Activated CD8-positive, alpha-beta memory T cell treated with anti-CD3 and anti-CD28 coated beads for 36 hours (primary cell): ENCODE measurements at regions not wholly inside any gene's neighbourhood (a gene's known extent, or its start where the extent isn't known, plus 50 kb on each side); places are given as distances from the start of the nearest gene placed in this dataset.
"Not testable (repeated sequence)": the region's sequence is repeated elsewhere in the genome, so short reads cannot be mapped to it uniquely, and the experiment has no call there.

Source experiments
- CTCF ChIA-PET: fragments of 350-600 bp; sonication (Branson Sonifier 250); formaldehyde crosslinking; loops from one replicate; lab custom pipeline; 2021; ENCODE audit warnings: antibody characterized with exemption; lab: Charles Lee
- POLR2A ChIA-PET: fragments of 350-600 bp; sonication (Branson Sonifier 250); formaldehyde crosslinking; loops from one replicate; lab custom pipeline; 2021; ENCODE audit warnings: antibody characterized with exemption; lab: Charles Lee

- ChIA-PET CTCF (no interaction called here), POLR2A (no interaction called here)
These were observed 162.1 kb upstream of the SLC7A11 start for GRCh38 chr4:138404251-138404650.

- ChIA-PET CTCF (no interaction called here), POLR2A (no interaction called here)
These were observed 159.2 kb upstream of the SLC7A11 start for GRCh38 chr4:138401334-138401733.

- ChIA-PET CTCF (no interaction called here), POLR2A (no interaction called here)
These were observed 158.4 kb upstream of the SLC7A11 start for GRCh38 chr4:138400543-138400942.

DNA sequence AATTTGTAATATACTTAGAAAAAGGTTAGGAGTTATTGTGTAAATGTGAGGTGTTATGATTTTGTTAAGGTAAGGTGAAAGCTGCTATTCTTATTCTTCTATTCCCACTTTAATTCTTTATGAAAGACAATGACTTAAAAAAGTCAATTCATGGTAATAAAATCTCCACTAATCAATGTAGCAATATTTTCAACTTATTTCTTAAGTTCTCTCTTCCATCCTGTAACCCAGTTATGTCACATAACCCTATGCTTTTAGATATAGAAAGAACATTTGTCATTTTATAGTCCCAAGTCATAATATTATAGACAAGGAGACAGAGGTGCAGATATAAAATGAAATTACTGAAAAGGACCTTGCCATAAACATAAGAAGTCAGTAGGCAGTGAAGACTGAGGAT is 157.9 kb upstream of the SLC7A11 start:
- POLR2A ChIA-PET: no interaction called here
- CTCF ChIA-PET: no interaction called here

DNA sequence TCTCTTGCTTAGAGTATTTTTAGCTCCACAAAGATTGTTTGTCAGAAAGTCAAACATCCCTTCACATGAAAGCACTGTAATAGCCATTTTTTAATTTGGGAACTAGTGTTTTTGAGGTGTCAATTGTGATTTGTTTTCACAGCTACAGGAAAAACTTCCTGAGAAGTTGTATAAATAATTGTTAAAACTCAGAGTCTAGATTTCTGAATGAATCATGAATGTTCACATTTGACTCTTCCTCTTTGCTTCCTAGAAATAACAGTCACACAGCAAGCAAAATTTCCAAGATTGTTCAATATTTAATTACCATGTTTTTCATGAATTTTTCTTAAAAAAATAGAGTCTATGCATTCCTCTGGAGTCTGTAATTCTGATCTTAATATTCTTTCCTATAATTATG is 156.9 kb upstream of the SLC7A11 start:
- CTCF ChIA-PET: no interaction called here

GRCh38 chr4:138398322-138398721 is 156.2 kb upstream of the SLC7A11 start:
- POLR2A ChIA-PET: no interaction called here
- CTCF ChIA-PET: no interaction called here

More for the DNA sequence above, 156.9 kb upstream of the SLC7A11 start:
- POLR2A ChIA-PET: no interaction called here

GRCh38 chr4:138393886-138394610 is 151.9 kb upstream of the SLC7A11 start:
- ChIA-PET POLR2A (no interaction called here), CTCF (no interaction called here)

- ChIA-PET POLR2A (no interaction called here), CTCF (no interaction called here)
These were observed 150.7 kb upstream of the SLC7A11 start for GRCh38 chr4:138392751-138393308.

DNA sequence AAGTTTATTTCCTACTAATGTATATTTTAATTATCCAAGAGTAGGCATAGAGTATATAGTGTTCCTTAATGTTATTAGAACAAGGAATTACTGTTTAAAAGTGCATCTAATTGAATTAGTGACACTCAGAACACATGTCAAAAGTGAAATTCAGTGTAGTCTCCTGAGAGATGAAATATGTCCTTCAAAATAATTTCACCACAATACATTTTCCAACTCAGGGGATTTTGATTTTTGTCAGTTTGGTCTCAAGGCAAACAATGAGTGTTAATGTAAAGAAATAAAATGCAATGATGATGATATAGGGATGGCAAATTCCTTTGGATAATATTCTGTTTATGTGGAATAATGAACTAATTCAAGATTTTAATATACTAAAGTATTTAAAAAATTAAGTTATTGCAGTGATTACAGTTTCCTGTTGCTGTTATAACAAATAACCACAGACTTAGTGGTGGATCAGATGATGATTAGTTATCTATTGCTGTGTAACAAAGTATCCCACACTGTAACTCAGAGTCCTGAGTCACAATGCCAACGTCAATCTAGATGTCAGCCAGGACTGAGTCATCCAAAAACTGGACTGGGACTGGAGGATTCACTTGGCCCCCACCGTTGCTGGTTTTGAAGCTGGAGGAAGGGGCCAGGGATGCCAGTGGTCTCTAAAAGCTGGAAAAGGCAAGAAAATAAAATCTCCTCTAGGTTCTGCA is 148.0 kb upstream of the SLC7A11 start:
- ChIA-PET POLR2A (no interaction called here), CTCF (no interaction called here)

GRCh38 chr4:138374947-138375346 is 132.8 kb upstream of the SLC7A11 start:
- ChIA-PET POLR2A (no interaction called here), CTCF (no interaction called here)

- CTCF ChIA-PET: no interaction called here
- POLR2A ChIA-PET: no interaction called here
These were observed 125.8 kb upstream of the SLC7A11 start for GRCh38 chr4:138367942-138368341.

- POLR2A ChIA-PET: not testable (repeated sequence)
These were observed 110.3 kb upstream of the SLC7A11 start for GRCh38 chr4:138352446-138352845.

DNA sequence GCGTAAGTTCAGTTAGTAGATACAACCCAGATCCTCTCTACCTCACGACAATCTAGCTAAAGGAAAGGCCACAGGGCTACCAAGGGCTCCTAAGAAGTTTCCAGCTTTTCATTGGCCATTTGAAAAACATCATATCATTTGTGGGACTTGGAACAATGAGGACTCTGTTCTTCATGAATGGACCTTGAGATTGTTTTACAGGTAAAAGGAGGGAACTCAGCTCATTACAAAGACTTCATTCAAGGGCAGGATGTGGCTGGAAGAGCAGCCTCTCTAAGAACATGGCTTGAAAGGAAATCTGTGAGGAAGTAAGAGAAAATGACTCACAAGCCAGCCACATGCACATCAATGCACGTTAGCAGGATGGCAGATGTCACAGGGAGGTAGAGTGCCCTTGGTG is 105.9 kb upstream of the SLC7A11 start:
- CTCF ChIA-PET: no interaction called here
- POLR2A ChIA-PET: no interaction called here

More at GRCh38 chr4:138352446-138352845, 110.3 kb upstream of the SLC7A11 start:
- CTCF ChIA-PET: not testable (repeated sequence)

GRCh38 chr4:138347561-138347960 is 105.4 kb upstream of the SLC7A11 start:
- ChIA-PET POLR2A (no interaction called here), CTCF (no interaction called here)

- ChIA-PET CTCF (no interaction called here), POLR2A (no interaction called here)
These were observed 102.7 kb upstream of the SLC7A11 start for GRCh38 chr4:138344851-138345250.

DNA sequence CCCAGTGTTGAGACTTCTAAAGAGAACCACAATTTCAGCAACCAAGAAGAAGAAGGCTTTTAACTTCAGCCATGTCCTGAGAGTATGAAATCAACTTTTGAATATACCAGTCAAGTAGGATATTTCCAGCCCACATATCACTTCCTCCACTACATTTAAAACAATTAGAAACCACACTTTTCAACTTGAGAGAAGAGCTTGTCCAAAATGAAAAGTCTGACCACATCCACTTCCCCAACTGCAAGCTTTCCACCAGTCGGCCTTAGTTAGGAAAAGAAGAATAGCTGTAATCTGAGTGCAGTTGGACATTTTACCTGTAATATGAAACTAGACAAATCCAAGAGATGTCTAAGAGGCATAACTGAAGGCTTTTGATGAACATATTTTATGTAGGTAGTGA is 101.9 kb upstream of the SLC7A11 start:
- POLR2A ChIA-PET: no interaction called here
- CTCF ChIA-PET: no interaction called here

DNA sequence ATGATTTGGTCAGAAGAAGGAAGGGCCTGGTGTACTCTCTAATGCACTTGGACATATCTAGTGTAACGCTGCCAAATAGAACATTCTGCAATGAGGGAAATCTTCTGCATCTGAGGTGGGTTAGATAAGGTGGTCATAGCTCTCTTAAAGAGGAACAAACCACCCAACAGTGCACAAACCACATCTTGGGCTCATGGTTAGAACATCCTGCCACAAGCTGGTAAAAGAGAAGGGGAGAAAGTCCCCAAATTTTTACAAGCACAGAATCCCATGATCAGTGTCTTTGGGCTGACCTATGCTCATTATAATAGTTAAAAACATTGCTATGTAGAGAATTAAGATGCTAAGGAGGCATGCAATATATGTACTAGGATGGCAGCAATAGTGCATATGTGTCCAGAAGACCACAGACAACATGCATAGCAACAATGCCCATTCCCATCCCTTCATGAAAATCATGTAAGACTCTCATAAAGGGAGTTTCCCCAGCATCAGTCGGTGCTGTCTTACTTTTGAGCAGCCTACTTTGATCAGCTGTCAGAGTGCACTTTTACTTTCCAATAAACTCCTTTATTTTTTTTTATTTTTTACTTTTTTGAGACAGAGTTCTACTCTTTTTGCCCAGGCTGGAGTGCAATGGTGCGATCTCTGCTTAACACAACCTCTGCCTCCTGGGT is 99.7 kb upstream of the SLC7A11 start:
- CTCF ChIA-PET: no interaction called here
- POLR2A ChIA-PET: no interaction called here

DNA sequence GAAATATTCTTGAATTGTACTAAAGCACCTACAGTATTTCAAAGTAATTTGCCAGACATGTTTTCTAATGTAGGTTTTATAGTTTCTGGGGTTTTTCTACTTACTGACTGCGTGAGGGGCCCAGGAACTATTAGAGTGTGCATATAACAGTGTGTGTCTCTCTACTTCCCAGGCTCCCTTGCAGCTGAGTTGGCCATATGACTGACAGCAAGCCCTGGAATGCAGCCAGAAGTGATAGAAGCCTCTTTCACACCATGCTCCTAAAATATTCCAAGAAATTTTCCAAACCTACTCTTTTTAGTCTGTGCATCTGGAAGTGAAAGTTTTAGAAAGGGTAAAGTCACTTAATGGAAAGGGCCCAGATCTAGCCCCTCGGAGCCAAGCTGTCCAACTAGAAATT is 96.7 kb upstream of the SLC7A11 start:
- CTCF ChIA-PET: no interaction called here
- POLR2A ChIA-PET: no interaction called here

- CTCF ChIA-PET: not testable (repeated sequence)
These were observed 96.1 kb upstream of the SLC7A11 start for GRCh38 chr4:138338222-138338621.

GRCh38 chr4:138334346-138335016 is 92.3 kb upstream of the SLC7A11 start:
- POLR2A ChIA-PET: no interaction called here
- CTCF ChIA-PET: no interaction called here

More at GRCh38 chr4:138338222-138338621, 96.1 kb upstream of the SLC7A11 start:
- POLR2A ChIA-PET: not testable (repeated sequence)
